Right hindlimb (tissue), 1 donor: ENCODE measurements at regions not wholly inside any gene's neighbourhood (a gene's known extent, or its start where the extent isn't known, plus 50 kb on each side); places are given as distances from the start of the nearest gene placed in this dataset.

Experiments used
- DNase-seq: peaks from one replicate; pipeline ENCODE4 v3.0.0-alpha.2; 2018

GRCh38 chr3:1828519-1828918 is 270.1 kb upstream of the CNTN4 start:
- DNase-seq: no peak

GRCh38 chr3:1830851-1831250 is 267.8 kb upstream of the CNTN4 start:
- no peak for DNase-seq

- no peak for DNase-seq
These were observed 266.3 kb upstream of the CNTN4 start for GRCh38 chr3:1832395-1832794.

GRCh38 chr3:1843111-1843510 is 255.6 kb upstream of the CNTN4 start:
- DNase-seq: no peak

GRCh38 chr3:1847571-1847970 is 251.1 kb upstream of the CNTN4 start:
- DNase-seq: no peak

GRCh38 chr3:1848935-1849334 is 249.7 kb upstream of the CNTN4 start:
- no peak for DNase-seq

GRCh38 chr3:1852950-1853349 is 245.7 kb upstream of the CNTN4 start:
- DNase-seq: no peak

- no peak for DNase-seq
These were observed 242.8 kb upstream of the CNTN4 start for GRCh38 chr3:1855841-1856240.

GRCh38 chr3:1870738-1871137 is 227.9 kb upstream of the CNTN4 start:
- no peak for DNase-seq

GRCh38 chr3:1883534-1883933 is 215.1 kb upstream of the CNTN4 start:
- no peak for DNase-seq

- DNase-seq: no peak
These were observed 206.2 kb upstream of the CNTN4 start for GRCh38 chr3:1892459-1892858.

GRCh38 chr3:1902416-1902815 is 196.2 kb upstream of the CNTN4 start:
- no peak for DNase-seq

GRCh38 chr3:1903111-1903510 is 195.6 kb upstream of the CNTN4 start:
- DNase-seq: no peak

- DNase-seq: no peak
These were observed 190.8 kb upstream of the CNTN4 start for GRCh38 chr3:1907911-1908310.

GRCh38 chr3:1908651-1909445 is 189.8 kb upstream of the CNTN4 start:
- no peak for DNase-seq

GRCh38 chr3:1910322-1910721 is 188.3 kb upstream of the CNTN4 start:
- no peak for DNase-seq

- no peak for DNase-seq
These were observed 168.8 kb upstream of the CNTN4 start for GRCh38 chr3:1929788-1930414.

GRCh38 chr3:1938975-1939374 is 159.7 kb upstream of the CNTN4 start:
- DNase-seq: no peak

GRCh38 chr3:1942781-1943180 is 155.9 kb upstream of the CNTN4 start:
- DNase-seq: no peak

- DNase-seq: no peak
These were observed 155.1 kb upstream of the CNTN4 start for GRCh38 chr3:1943395-1944118.

GRCh38 chr3:1945698-1946097 is 153.0 kb upstream of the CNTN4 start:
- DNase-seq: no peak

- DNase-seq: no peak
These were observed 145.1 kb upstream of the CNTN4 start for GRCh38 chr3:1953536-1953935.

GRCh38 chr3:1954632-1955031 is 144.0 kb upstream of the CNTN4 start:
- no peak for DNase-seq

GRCh38 chr3:1955170-1955569 is 143.5 kb upstream of the CNTN4 start:
- no peak for DNase-seq
